ENCODE measurements at regions not wholly inside any gene's neighbourhood (a gene's known extent, or its start where the extent isn't known, plus 50 kb on each side); places are given as distances from the start of the nearest gene placed in this dataset.

GRCh38 chr1:47709019-47709871 is 271.4 kb downstream of the FOXD2 start:
- DNase-seq: peak; percentile 67

GRCh38 chr1:47709872-47710231 is 272.0 kb downstream of the FOXD2 start:
- DNase-seq: no peak

GRCh38 chr1:47710329-47711071 is 272.7 kb downstream of the FOXD2 start:
- DNase-seq: peak; percentile 91
